Sigmoid colon (tissue), 4 donors: ENCODE measurements at regions not wholly inside any gene's neighbourhood (a gene's known extent, or its start where the extent isn't known, plus 50 kb on each side); places are given as distances from the start of the nearest gene placed in this dataset.

Source experiments
- CTCF ChIP-seq, 4 experiments: fragments of 450-650 bp in 3 of 4; fragments of 200-600 bp in 1 of 4; IDR thresholded peaks; one replicate each; pipeline ENCODE4 v1.5.1; 2016 to 2019; ENCODE audit warnings: antibody characterized with exemption in 4 of 4, mild to moderate bottlenecking in 3 of 4, moderate library complexity in 2 of 4
- EP300 ChIP-seq, 4 donors: sonication (generic); formaldehyde crosslinking; IDR thresholded peaks; one replicate each; pipeline ENCODE4 v1.6.1; 2017; ENCODE audit warnings: antibody characterized with exemption in 4 of 4
- POLR2A ChIP-seq, 2 donors: fragments of 450-650 bp; IDR thresholded peaks; one replicate each; pipeline ENCODE4 v1.6.1; 2016; ENCODE audit warnings: antibody characterized with exemption in 2 of 2, mild to moderate bottlenecking in 2 of 2, moderate library complexity in 2 of 2
- POLR2AphosphoS5 ChIP-seq, 4 donors: sonication (generic); formaldehyde crosslinking; IDR thresholded peaks; one replicate each; pipeline ENCODE4 v1.6.1; 2017; ENCODE audit warnings: antibody characterized with exemption in 4 of 4

- TF ChIP-seq CTCF (IDR thresholded peaks at IDR 0.05): no peak
- TF ChIP-seq POLR2AphosphoS5 (IDR thresholded peaks at IDR 0.05): no peak
- TF ChIP-seq POLR2A (IDR thresholded peaks at IDR 0.05): no peak
- no peak for TF ChIP-seq EP300 (IDR thresholded peaks at IDR 0.05)
Measured at GRCh38 chr9:87831159-87831558, 51.5 kb upstream of the SPATA31E1 start.
